Fibroblast of the aortic adventitia (primary cell): ENCODE measurements at regions not wholly inside any gene's neighbourhood (a gene's known extent, or its start where the extent isn't known, plus 50 kb on each side); places are given as distances from the start of the nearest gene placed in this dataset.

Experiments
- DNase-seq: peaks from one replicate; pipeline ENCODE4 v3.0.0-alpha.2; 2010; ENCODE audit warnings: low read depth
- H3K4me3 ChIP-seq: 2 replicates; pipeline ENCODE4 v1.5.1; 2011; ENCODE audit warnings: low read depth, mild to moderate bottlenecking, control low read depth, low read length, moderate library complexity
- CTCF ChIP-seq: IDR thresholded peaks from 2 replicates; pipeline ENCODE4 v1.5.1; 2011; ENCODE audit warnings: mild to moderate bottlenecking, low read length, control low read depth, inconsistent platforms; ENCODE audit not compliant: insufficient read depth

- no peak for TF ChIP-seq CTCF
- DNase-seq: no peak
- no peak overlapping the region for H3K4me3 ChIP-seq
Observed at GRCh38 chr2:235240574-235240973, 253.3 kb upstream of the AGAP1 start.

DNA sequence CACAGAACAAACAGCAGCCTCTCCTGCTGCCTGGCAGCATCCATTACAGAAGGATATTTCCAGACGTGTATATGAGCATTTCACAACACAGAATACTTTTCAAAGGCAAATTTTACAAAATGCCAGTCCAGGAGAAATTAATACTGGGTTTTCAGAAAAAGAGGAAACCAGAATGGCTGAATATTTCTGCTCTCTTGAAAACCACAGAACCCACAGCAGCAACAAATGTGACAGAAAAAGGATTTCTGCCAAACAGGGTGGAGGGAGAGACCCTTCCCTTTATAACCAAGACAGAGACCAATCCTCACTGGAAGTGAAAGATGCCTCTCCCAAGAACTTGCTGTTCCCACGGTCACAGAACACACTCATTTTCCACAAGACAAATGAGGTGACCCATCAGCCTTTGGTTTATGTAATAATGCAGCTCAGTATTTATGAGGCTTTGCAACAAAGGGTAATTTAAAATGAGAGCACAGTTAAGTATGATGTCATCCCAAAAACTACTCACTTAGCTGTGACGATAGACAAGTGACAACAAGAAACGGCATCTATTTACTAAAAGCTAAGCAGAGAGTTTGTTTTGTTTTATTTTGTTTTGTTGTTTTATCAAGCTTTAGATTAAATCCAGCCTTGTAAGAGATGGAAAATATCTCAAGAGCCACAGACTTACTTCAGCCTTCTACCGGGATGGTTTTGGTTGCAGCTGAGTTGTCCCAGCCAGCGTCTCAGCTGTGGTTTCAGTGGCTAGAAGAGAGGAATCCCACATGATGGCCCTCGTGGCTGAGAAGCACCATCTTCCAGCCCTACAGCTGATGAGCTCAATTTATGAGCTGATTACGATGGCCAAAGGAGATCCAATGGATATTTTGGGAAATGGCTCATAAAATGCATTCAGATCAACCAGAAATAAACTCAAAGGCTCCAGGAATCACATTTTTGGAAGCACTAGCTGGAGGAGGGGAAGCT lies 249.3 kb upstream of the AGAP1 start:
- TF ChIP-seq CTCF: no peak
- H3K4me3 ChIP-seq: no peak overlapping the region
- DNase-seq: no peak

- TF ChIP-seq CTCF: no peak
- H3K4me3 ChIP-seq: no peak overlapping the region
- DNase-seq: no peak
Observed at GRCh38 chr2:235247001-235247400, 246.8 kb upstream of the AGAP1 start.

DNA sequence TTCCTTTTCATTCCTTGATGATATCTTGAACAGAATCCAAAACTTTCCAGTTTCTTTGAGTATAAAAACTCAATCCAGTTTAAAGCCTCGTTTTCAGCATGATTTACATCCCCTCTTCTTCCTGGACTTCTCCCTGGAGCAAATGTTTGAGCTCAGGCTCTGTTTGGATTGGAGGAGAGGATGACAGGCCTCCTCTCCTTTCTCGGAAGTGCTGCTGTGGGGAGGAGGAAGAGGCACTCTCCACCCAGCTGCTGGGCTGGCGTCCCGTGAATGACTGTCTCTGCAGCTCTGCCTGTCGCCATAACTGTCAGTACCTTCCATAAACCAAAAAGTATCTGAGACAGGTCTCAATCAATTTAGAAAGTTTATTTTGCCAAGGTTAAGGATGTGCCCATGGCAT lies 238.2 kb upstream of the AGAP1 start:
- no peak overlapping the region for H3K4me3 ChIP-seq
- DNase-seq: no peak
- TF ChIP-seq CTCF: no peak

- TF ChIP-seq CTCF: no peak
- no peak for DNase-seq
- no peak overlapping the region for H3K4me3 ChIP-seq
Observed at GRCh38 chr2:235257590-235257989, 236.3 kb upstream of the AGAP1 start.

DNA sequence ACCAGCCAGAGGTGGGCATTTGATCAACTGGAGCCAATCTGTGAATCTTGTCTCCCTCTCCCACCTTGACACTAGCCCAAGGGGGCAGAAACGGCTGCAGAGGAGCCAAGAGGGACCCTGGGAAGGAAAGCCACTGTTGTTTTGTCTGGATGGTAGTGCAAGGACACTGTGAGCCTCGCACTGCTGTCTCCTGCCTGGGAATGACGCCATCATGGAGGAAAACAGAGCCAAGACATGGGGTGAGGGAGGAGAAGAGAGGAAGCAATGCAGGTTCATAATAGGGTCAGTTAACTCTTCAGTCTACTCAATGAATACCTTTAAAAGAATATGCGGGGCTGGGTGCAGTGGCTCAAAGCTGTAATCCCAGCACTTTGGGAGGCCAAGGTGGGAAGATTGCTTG lies 231.1 kb upstream of the AGAP1 start:
- H3K4me3 ChIP-seq: no peak overlapping the region
- TF ChIP-seq CTCF: no peak
- no peak for DNase-seq
